ENCODE measurements at regions not wholly inside any gene's neighbourhood (a gene's known extent, or its start where the extent isn't known, plus 50 kb on each side); places are given as distances from the start of the nearest gene placed in this dataset.

- TF ChIP-seq SP2 (IDR thresholded peaks at IDR 0.05; ENCODE audit: extremely low read depth, low read depth, low read length, poor library complexity, severe bottlenecking) (no peak), KAT8 (IDR thresholded peaks at IDR 0.05; ENCODE audit: low read depth) (no peak), ZNF408 (CRISPR knock-in tag; IDR thresholded peaks at IDR 0.05; ENCODE audit: low read depth) (no peak), ZNF75A (CRISPR knock-in tag; IDR thresholded peaks at IDR 0.05) (no peak), PRDM10 (IDR thresholded peaks at IDR 0.05; ENCODE audit: partially characterized antibody) (no peak), HLTF (IDR thresholded peaks at IDR 0.05) (no peak), PHB2 (IDR thresholded peaks at IDR 0.05; ENCODE audit: low read depth) (no peak), ARNT (IDR thresholded peaks at IDR 0.05) (no peak), ATF1 (CRISPR knock-in tag; IDR thresholded peaks at IDR 0.05) (no peak), ATF1 (tag; IDR thresholded peaks at IDR 0.05) (no peak), HCFC1 (IDR thresholded peaks at IDR 0.05; ENCODE audit: low read depth, low read length) (no peak), KLF13 (tag; IDR thresholded peaks at IDR 0.05; ENCODE audit: borderline replicate concordance, low read depth) (no peak), CXXC5 (CRISPR knock-in tag; IDR thresholded peaks at IDR 0.05) (no peak), ZNF280B (CRISPR knock-in tag; IDR thresholded peaks at IDR 0.05) (no peak), TOE1 (IDR thresholded peaks at IDR 0.05; ENCODE audit: borderline replicate concordance) (no peak), TOE1 (CRISPR knock-in tag; IDR thresholded peaks at IDR 0.05; ENCODE audit: borderline replicate concordance, low read depth) (no peak)
- ChIA-PET POLR2A (no interaction called here), CTCF (ENCODE audit: low intra/inter-chr PET ratio) (no interaction called here)
- Histone ChIP-seq H3K27me3 (ENCODE audit: control insufficient read depth in 2 of 2, insufficient read depth in 2 of 2, low read length in 2 of 2) (no peaks in the 10 kb centered on the region), H3K9me3 (replicated peaks; ENCODE audit: control insufficient read depth, insufficient read depth, low read depth, low read length) (no peaks in the 10 kb centered on the region), H3K4me1 (replicated peaks in 1 of 2; ENCODE audit: control insufficient read depth in 2 of 2, insufficient read depth in 2 of 2, low read length in 2 of 2) (no peaks in the 10 kb centered on the region), H3K4me2 (ENCODE audit: insufficient read depth, low read length) (no peak overlapping the region), H2AFZ (ENCODE audit: low read depth, low read length) (no peak overlapping the region), H3K36me3 (ENCODE audit: control insufficient read depth, insufficient read depth, low read length) (no peaks in the 10 kb centered on the region), H3K9me1 (ENCODE audit: control insufficient read depth, insufficient read depth, low read length) (no peaks in the 10 kb centered on the region), H3K9ac (ENCODE audit: insufficient read depth in 1 of 2, low read depth in 2 of 2, low read length in 2 of 2) (no peak overlapping the region), H3K27ac (ENCODE audit: extremely low read depth, low read depth, low read length) (no peak overlapping the region), H3K79me2 (ENCODE audit: control insufficient read depth, insufficient read depth, low read length) (no peaks in the 10 kb centered on the region), H4K20me1 (replicated peaks; ENCODE audit: control insufficient read depth, insufficient read depth, low read length) (no peaks in the 10 kb centered on the region), H3K4me3 (no peak overlapping the region)
- no TSS peak for BruUV-seq (replicated peaks)
- in situ Hi-C loops (cut with MboI) = no loop called here
- FAIRE-seq (no peak), DNase-seq (ENCODE audit: extremely low read depth in 1 of 4, low spot score in 3 of 4) (no peak), ATAC-seq (no peak)
- 3% methylated on average over 5 of the region's 6 CpGs for WGBS (ENCODE audit: insufficient coverage, low coverage, missing lambda C conversion rate)
- intact Hi-C loops (cut with micrococcal nuclease) = no loop called here
Observed at GRCh38 chr2:220695397-220696279, 876.5 kb downstream of the EPHA4 start.

All from K562 (cell line).